ENCODE measurements at regions not wholly inside any gene's neighbourhood (a gene's known extent, or its start where the extent isn't known, plus 50 kb on each side); places are given as distances from the start of the nearest gene placed in this dataset.

- TF ChIP-seq CTCF (IDR thresholded peaks at IDR 0.05; ENCODE audit: extremely low read depth in 1 of 2, insufficient read depth in 1 of 2, low read depth in 1 of 2, low read length in 2 of 2) (no peak), POLR2A (IDR thresholded peaks at IDR 0.05; ENCODE audit: low read depth, low read length) (no peak), GATA2 (IDR thresholded peaks at IDR 0.05; ENCODE audit: insufficient read depth, insufficient read length, low read depth, low read length) (no peak), POLR2AphosphoS5 (IDR thresholded peaks at IDR 0.05; ENCODE audit: insufficient read depth, low read depth, low read length) (no peak)
Observed at GRCh38 chr14:43215524-43215923, 1291.6 kb downstream of the FSCB start.

All from endothelial cell of umbilical vein (primary cell).